ENCODE measurements at regions not wholly inside any gene's neighbourhood (a gene's known extent, or its start where the extent isn't known, plus 50 kb on each side); places are given as distances from the start of the nearest gene placed in this dataset.

- no peak for DNase-seq (ENCODE audit: low spot score)
- no peak for TF ChIP-seq CTCF (IDR thresholded peaks at IDR 0.05; ENCODE audit: extremely low read depth, insufficient read depth, missing control alignments)
- in situ Hi-C loops (cut with MboI; ENCODE audit: low pct_unique_long_range_greater_than_20kb, low sequenced_read_pairs, unreplicated experiment) = no loop called here
These were observed 166.1 kb downstream of the CBLN2 start for GRCh38 chr18:72378016-72378415.

- in situ Hi-C loops (cut with MboI; ENCODE audit: low pct_unique_long_range_greater_than_20kb, low sequenced_read_pairs, unreplicated experiment) = no loop called here
- no peak for DNase-seq (ENCODE audit: low spot score)
- no peak for TF ChIP-seq CTCF (IDR thresholded peaks at IDR 0.05; ENCODE audit: extremely low read depth, insufficient read depth, missing control alignments)
These were observed 167.9 kb downstream of the CBLN2 start for GRCh38 chr18:72376256-72376655.

- TF ChIP-seq CTCF (IDR thresholded peaks at IDR 0.05; ENCODE audit: extremely low read depth, insufficient read depth, missing control alignments) = no peak
- no peak for DNase-seq (ENCODE audit: low spot score)
- in situ Hi-C loops (cut with MboI; ENCODE audit: low pct_unique_long_range_greater_than_20kb, low sequenced_read_pairs, unreplicated experiment) = no loop called here
These were observed 168.5 kb downstream of the CBLN2 start for GRCh38 chr18:72375618-72376017.

- DNase-seq (ENCODE audit: low spot score) = no peak
- in situ Hi-C loops (cut with MboI; ENCODE audit: low pct_unique_long_range_greater_than_20kb, low sequenced_read_pairs, unreplicated experiment) = no loop called here
- TF ChIP-seq CTCF (IDR thresholded peaks at IDR 0.05; ENCODE audit: extremely low read depth, insufficient read depth, missing control alignments) = no peak
These were observed 172.1 kb downstream of the CBLN2 start for GRCh38 chr18:72372076-72372475.

GRCh38 chr18:72368308-72368707 lies 175.8 kb downstream of the CBLN2 start:
- in situ Hi-C loops (cut with MboI; ENCODE audit: low pct_unique_long_range_greater_than_20kb, low sequenced_read_pairs, unreplicated experiment) = no loop called here
- TF ChIP-seq CTCF (IDR thresholded peaks at IDR 0.05; ENCODE audit: extremely low read depth, insufficient read depth, missing control alignments) = no peak
- no peak for DNase-seq (ENCODE audit: low spot score)

- no peak for TF ChIP-seq CTCF (IDR thresholded peaks at IDR 0.05; ENCODE audit: extremely low read depth, insufficient read depth, missing control alignments)
- no peak for DNase-seq (ENCODE audit: low spot score)
- in situ Hi-C loops (cut with MboI; ENCODE audit: low pct_unique_long_range_greater_than_20kb, low sequenced_read_pairs, unreplicated experiment) = no loop called here
These were observed 183.5 kb downstream of the CBLN2 start for GRCh38 chr18:72360634-72361033.

GRCh38 chr18:72342933-72343332 lies 201.2 kb downstream of the CBLN2 start:
- DNase-seq (ENCODE audit: low spot score) = no peak
- no peak for TF ChIP-seq CTCF (IDR thresholded peaks at IDR 0.05; ENCODE audit: extremely low read depth, insufficient read depth, missing control alignments)
- in situ Hi-C loops (cut with MboI; ENCODE audit: low pct_unique_long_range_greater_than_20kb, low sequenced_read_pairs, unreplicated experiment) = no loop called here
